ENCODE measurements at regions not wholly inside any gene's neighbourhood (a gene's known extent, or its start where the extent isn't known, plus 50 kb on each side); places are given as distances from the start of the nearest gene placed in this dataset.

DNA sequence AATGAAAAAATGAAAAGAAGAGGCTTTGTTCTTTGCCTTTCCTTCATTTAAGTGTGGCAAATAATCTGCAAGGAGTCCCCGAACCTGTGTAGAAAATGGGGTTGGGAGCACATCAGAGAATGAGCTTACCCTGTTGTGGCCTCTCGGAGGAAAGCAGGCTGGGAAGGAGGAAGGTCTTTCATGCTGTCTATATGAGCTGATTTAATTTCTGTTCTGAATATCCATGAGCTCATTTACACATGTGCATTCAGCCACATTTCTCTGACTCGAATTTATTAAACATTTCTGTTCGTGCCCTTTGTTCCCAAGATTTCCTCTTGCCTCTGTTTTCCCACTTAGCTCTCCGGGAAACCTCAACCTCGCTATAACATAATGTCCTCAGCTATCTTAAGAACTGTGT is 584.4 kb upstream of the CDH4 start:
- no peak for FAIRE-seq

DNA sequence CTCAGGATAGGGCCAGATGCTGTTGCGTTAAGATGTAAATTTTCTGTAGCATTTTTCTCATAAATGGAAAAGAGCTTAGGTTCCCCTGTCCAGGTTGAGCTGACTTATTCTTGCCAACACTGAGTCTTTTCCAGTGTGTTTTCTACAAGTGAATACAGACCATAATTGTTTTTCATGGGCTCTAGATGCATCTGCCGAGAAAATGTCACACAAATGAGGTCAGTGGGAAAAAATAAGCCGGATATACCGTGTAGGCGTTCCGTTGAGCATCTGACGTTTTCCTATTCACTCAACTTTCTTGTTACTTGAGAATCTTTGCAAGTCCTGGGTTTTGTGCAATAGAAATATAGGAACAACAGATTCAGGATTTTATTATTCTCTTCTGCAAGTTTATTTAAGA is 582.9 kb upstream of the CDH4 start:
- Histone ChIP-seq H3K27me3 (ENCODE audit: control insufficient read depth, insufficient read depth, low read length) (no peaks in the 10 kb centered on the region), H3K36me3 (ENCODE audit: control insufficient read depth, insufficient read depth, low read length) (no peaks in the 10 kb centered on the region), H3K4me3 (ENCODE audit: low read depth, low read length) (no peak overlapping the region)
- no peak for DNase-seq (ENCODE audit: low read depth)
- no peak for FAIRE-seq
- TF ChIP-seq, protein P1, sequence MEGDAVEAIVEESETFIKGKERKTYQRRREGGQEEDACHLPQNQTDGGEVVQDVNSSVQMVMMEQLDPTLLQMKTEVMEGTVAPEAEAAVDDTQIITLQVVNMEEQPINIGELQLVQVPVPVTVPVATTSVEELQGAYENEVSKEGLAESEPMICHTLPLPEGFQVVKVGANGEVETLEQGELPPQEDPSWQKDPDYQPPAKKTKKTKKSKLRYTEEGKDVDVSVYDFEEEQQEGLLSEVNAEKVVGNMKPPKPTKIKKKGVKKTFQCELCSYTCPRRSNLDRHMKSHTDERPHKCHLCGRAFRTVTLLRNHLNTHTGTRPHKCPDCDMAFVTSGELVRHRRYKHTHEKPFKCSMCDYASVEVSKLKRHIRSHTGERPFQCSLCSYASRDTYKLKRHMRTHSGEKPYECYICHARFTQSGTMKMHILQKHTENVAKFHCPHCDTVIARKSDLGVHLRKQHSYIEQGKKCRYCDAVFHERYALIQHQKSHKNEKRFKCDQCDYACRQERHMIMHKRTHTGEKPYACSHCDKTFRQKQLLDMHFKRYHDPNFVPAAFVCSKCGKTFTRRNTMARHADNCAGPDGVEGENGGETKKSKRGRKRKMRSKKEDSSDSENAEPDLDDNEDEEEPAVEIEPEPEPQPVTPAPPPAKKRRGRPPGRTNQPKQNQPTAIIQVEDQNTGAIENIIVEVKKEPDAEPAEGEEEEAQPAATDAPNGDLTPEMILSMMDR (IDR thresholded peaks at IDR 0.05; ENCODE audit: insufficient read depth, low read length, severe bottlenecking): no peak

More for the DNA sequence above, 584.4 kb upstream of the CDH4 start:
- Histone ChIP-seq H3K36me3 (ENCODE audit: control insufficient read depth, insufficient read depth, low read length) (no peaks in the 10 kb centered on the region), H3K27me3 (ENCODE audit: control insufficient read depth, insufficient read depth, low read length) (no peaks in the 10 kb centered on the region), H3K4me3 (ENCODE audit: low read depth, low read length) (no peak overlapping the region)
- TF ChIP-seq, protein P1 (IDR thresholded peaks at IDR 0.05; ENCODE audit: insufficient read depth, low read length, severe bottlenecking): no peak
- DNase-seq (ENCODE audit: low read depth): no peak

DNA sequence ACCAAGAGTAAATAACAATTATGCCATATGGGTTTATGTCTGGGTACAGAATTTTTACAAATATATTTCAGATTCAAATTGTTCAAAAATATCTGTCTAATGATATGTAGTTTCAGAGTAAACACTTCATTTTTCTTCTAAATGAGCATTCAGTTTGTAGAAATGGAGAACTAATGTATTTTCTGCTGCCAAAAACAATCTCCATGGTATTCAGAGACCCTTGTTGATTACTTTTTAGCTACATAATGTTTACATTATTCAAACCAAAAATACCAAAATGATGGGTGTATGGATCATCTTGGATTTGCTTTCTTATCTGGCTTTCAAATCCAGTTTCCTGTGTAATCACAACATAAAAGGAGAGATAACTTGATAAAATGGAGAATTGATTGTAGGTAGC is 576.0 kb upstream of the CDH4 start:
- no peak for FAIRE-seq
- H3K27me3 ChIP-seq (ENCODE audit: control insufficient read depth, insufficient read depth, low read length): no peaks in the 10 kb centered on the region

DNA sequence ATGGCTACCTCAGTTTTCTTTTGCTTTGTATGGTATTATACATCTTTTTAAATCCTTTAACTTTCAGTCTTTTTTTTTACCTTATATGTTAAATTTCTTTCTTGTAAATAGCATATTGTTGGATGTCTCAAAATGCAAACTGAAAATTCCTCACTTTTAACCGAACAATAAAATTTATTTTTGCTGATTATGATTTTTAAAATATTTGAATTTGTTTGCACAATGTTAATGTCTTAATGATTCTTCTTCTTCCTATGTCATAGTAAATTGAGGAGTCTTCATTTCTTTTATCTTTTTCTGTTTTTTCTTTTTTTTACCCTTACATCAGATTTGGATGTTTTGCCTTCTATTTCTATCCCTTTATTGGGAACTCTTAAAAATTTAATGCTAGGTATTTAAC is 574.2 kb upstream of the CDH4 start:
- TF ChIP-seq, protein P1 (IDR thresholded peaks at IDR 0.05; ENCODE audit: insufficient read depth, low read length, severe bottlenecking): no peak
- no peak overlapping the region for H3K4me3 ChIP-seq (ENCODE audit: low read depth, low read length)
- FAIRE-seq (no peak), DNase-seq (ENCODE audit: low read depth) (no peak)
- no peaks in the 10 kb centered on the region for H3K27me3 ChIP-seq (ENCODE audit: control insufficient read depth, insufficient read depth, low read length)
- no peaks in the 10 kb centered on the region for H3K36me3 ChIP-seq (ENCODE audit: control insufficient read depth, insufficient read depth, low read length)

More for the DNA sequence above, 576.0 kb upstream of the CDH4 start:
- no peak for DNase-seq (ENCODE audit: low read depth)
- no peak overlapping the region for H3K4me3 ChIP-seq (ENCODE audit: low read depth, low read length)
- no peaks in the 10 kb centered on the region for H3K36me3 ChIP-seq (ENCODE audit: control insufficient read depth, insufficient read depth, low read length)
- TF ChIP-seq, protein P1 (IDR thresholded peaks at IDR 0.05; ENCODE audit: insufficient read depth, low read length, severe bottlenecking): no peak

DNA sequence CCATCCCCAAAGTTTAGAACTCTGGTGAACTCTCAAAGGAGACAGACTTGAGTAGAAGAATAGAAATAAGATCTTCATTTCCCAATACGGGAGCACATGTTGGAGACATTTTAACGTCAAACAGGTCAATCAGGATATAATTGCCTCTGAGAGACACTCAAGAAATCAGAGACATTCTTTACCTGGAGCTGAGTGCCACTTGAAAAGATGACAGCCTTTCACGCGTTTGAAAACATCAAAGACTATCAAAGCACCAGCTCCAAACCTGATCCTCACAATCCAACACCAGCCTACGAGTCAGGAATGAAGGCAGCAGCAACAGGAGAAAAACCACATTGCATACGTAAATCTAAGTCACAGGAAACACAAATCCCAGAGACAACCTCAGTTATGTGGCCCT is 571.5 kb upstream of the CDH4 start:
- no peak overlapping the region for H3K4me3 ChIP-seq (ENCODE audit: low read depth, low read length)
- DNase-seq (ENCODE audit: low read depth): no peak
- peak; percentile 40 for FAIRE-seq
- TF ChIP-seq, protein P1 (IDR thresholded peaks at IDR 0.05; ENCODE audit: insufficient read depth, low read length, severe bottlenecking): no peak
- no peaks in the 10 kb centered on the region for H3K27me3 ChIP-seq (ENCODE audit: control insufficient read depth, insufficient read depth, low read length)
- H3K36me3 ChIP-seq (ENCODE audit: control insufficient read depth, insufficient read depth, low read length): no peaks in the 10 kb centered on the region

DNA sequence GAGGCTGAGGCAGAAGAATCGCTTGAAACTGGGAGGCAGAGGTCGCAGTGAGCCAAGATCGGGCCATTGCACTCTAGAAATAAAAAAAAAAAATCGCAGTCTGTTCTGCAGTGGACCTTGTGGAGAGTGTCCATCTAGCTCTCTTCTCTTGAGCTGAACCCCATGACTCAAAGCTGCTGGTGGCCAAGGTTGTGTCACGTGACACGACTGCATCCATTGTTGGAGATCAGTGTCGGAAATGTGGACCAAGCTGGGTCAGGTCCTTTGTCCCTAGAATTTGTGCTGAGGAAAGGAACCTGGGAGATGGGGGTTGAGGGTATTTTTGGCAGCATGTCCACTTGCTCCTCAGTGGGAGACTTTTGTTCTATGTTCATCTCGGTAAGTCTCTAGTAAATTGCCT is 564.8 kb upstream of the CDH4 start:
- FAIRE-seq: no peak
- H3K27me3 ChIP-seq (ENCODE audit: control insufficient read depth, insufficient read depth, low read length): no peaks in the 10 kb centered on the region
- TF ChIP-seq, protein P1 (IDR thresholded peaks at IDR 0.05; ENCODE audit: insufficient read depth, low read length, severe bottlenecking): no peak

More for the DNA sequence above, 564.8 kb upstream of the CDH4 start:
- H3K4me3 ChIP-seq (ENCODE audit: low read depth, low read length): no peak overlapping the region
- H3K36me3 ChIP-seq (ENCODE audit: control insufficient read depth, insufficient read depth, low read length): no peaks in the 10 kb centered on the region
- DNase-seq (ENCODE audit: low read depth): no peak
